GM21528 (cell line): ENCODE measurements at regions not wholly inside any gene's neighbourhood (a gene's known extent, or its start where the extent isn't known, plus 50 kb on each side); places are given as distances from the start of the nearest gene placed in this dataset.

Source experiments
- ATAC-seq: cut with Tn5 transposase; IDR thresholded peaks from one replicate; pipeline ENCODE4 v1.9.1; 2021; ENCODE audit warnings: mild to moderate bottlenecking, moderate library complexity; ENCODE audit not compliant: unreplicated experiment, low FRiP score

GRCh38 chr10:90171014-90171722, 469.8 kb downstream of the KIF20B start:
- no peak for ATAC-seq

DNA sequence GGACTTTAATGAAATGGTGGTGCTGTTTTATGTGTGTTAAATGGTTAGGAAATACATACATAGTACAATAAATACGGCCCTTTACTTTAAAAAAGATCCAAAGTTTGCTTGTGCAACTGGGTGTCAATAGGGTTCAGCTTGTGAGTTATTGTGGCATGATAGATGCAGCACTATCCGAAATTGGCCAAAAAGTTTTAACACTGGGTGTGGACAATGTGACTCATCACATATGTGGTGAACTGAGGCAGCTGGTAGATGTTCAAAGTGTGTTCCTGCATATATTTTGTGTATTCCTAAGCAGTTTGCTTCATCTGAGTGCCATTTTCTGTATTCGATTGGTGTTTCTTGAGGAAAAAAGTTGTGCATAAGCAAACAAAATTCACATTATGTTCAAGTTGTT, 473.1 kb downstream of the KIF20B start:
- no peak for ATAC-seq

GRCh38 chr10:90175161-90175681, 473.8 kb downstream of the KIF20B start:
- ATAC-seq: no peak

- no peak for ATAC-seq
Measured at GRCh38 chr10:90179696-90180407, 478.5 kb downstream of the KIF20B start.

GRCh38 chr10:90180886-90181691, 479.7 kb downstream of the KIF20B start:
- ATAC-seq: no peak

- no peak for ATAC-seq
Measured at GRCh38 chr10:90192825-90193224, 491.4 kb downstream of the KIF20B start.

- ATAC-seq: no peak
Measured at GRCh38 chr10:90193240-90193985, 492.0 kb downstream of the KIF20B start.

- ATAC-seq: no peak
Measured at GRCh38 chr10:90195288-90195840, 494.0 kb downstream of the KIF20B start.

DNA sequence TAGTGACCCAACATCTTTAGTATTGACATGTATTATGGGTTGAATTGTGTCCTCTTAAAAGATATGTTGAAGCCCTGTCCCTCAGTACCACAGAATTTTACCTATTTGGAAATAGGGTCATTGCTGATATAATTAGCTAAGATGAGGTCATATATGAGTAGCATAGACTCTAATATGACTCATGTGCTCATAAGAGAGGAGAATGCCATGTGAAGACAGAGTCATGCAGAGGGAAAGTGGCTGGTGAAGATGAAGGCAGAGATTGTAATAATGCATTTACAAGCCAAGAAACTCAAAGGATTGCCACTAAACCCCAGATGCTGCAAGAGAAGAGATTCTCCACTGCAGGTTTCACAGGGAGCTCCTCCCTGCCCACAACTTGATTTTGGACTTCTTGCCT, 496.4 kb downstream of the KIF20B start:
- no peak for ATAC-seq

DNA sequence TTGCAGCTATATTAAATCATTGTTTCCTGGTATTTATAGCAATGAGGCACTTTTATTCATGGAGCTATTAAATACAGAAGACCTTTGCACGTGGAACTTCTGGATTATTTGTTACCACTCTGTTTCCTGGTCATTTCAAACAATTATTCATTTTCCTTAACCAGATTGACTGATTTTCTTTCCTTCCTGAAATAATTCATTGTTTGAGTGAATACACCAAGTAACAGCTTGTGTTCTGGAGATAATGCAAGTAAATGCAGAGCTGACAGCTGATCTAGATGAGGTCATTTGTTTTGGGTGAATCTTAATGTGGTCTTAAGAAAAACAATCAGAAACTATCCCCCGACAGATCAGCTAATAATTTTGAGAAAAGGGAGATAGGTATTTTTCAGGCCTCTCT, 497.7 kb downstream of the KIF20B start:
- no peak for ATAC-seq

DNA sequence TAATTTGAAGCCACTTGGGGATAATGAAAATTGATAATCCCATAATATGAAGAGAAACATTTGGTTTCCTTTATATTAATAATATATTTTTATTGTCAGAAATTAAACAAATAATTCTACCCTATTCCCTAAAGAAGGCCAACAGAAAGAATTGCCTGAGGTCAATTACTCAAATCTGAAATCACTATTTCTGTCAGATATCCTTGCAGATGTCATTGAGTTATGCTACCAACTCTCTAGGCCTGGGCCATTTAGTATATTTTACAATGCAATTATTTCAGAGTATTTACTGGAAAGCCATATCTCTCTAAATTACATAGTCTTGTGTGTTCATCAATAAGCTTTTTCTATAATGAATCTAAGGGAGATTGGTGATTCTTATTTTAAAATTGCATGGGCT, 498.1 kb downstream of the KIF20B start:
- ATAC-seq: no peak

DNA sequence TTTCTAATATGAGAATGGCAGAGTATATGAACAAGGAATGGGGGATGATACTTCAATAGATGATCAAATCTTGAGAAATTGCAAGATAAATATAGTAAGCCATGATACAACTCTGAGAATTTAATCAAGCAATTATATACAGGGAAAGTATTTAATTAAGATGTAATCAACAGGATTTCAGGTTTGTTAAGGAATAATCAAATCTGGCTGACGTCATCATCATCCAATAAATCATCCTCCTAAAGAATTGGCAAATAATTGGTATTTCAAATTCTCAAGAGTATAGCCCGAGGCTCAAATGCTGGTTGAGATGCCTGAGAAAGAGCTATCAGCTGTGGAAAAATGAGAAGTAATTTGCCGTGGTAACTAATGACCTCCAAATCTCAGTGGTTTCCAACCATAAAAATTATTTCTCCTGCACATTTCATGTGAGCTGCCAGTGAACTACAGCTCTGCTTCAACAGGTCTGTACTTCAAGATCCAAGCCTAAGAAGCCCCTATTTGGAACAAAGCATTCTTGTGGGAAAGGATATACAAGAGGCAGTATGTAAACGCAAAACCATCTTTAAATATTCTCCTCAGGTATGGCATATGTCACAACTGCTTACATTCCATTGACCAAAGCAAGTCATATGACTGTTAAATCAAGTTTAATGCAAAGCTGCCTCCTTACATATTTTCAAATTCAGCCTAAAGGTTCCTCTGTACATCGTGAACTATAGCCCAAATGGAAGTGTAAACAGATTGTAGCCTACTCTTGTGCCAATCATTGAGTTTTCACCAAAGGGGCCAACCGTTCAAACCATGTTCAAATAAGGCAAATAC, 503.0 kb downstream of the KIF20B start:
- no peak for ATAC-seq

GRCh38 chr10:90204956-90205314, 503.5 kb downstream of the KIF20B start:
- no peak for ATAC-seq

- ATAC-seq: no peak
Measured at GRCh38 chr10:90205340-90205739, 503.9 kb downstream of the KIF20B start.

- ATAC-seq: no peak
Measured at GRCh38 chr10:90213346-90213745, 512.0 kb downstream of the KIF20B start.

- ATAC-seq: no peak
Measured at GRCh38 chr10:90218846-90219245, 517.5 kb downstream of the KIF20B start.

GRCh38 chr10:90222372-90222771, 521.0 kb downstream of the KIF20B start:
- ATAC-seq: no peak

- ATAC-seq: no peak
Measured at GRCh38 chr10:90222939-90223338, 521.5 kb downstream of the KIF20B start.

GRCh38 chr10:90224791-90225566, 523.6 kb downstream of the KIF20B start:
- ATAC-seq: no peak
